ENCODE measurements at regions not wholly inside any gene's neighbourhood (a gene's known extent, or its start where the extent isn't known, plus 50 kb on each side); places are given as distances from the start of the nearest gene placed in this dataset.

GRCh38 chr4:138845664-138846063 lies 169.9 kb upstream of the NOCT start:
- Histone ChIP-seq H3K9me3 (no peaks in the 10 kb centered on the region), H3K27ac (ENCODE audit: low read length) (no peak overlapping the region), H3K4me3 (ENCODE audit: control insufficient read depth in 1 of 2, extremely low read depth in 1 of 2, low read length in 1 of 2) (no peak overlapping the region), H3K36me3 (ENCODE audit: control insufficient read depth in 2 of 2, extremely low read depth in 1 of 2, insufficient read depth in 1 of 2, low read length in 1 of 2) (no peaks in the 10 kb centered on the region), H3K4me1 (ENCODE audit: control insufficient read depth in 1 of 2, extremely low read depth in 1 of 2, insufficient read depth in 2 of 2, low read length in 2 of 2) (no peaks in the 10 kb centered on the region), H3K27me3 (replicated peaks in 1 of 2; ENCODE audit: control insufficient read depth in 2 of 2, extremely low read depth in 1 of 2, insufficient read depth in 2 of 2, low read length in 1 of 2) (peaks cover 0 to 4% of the 10 kb centered on the region in 2 experiments)
- WGBS (ENCODE audit: insufficient coverage): no CpG with 5 or more reads among the region's 9 CpGs
- CTCF ChIA-PET: no interaction called here
- no peak overlapping the region for H3K4me3 Mint-ChIP-seq
- no peak for DNase-seq
- H3K4me1 Mint-ChIP-seq: no peaks in the 10 kb centered on the region
- no peak overlapping the region for H3K27ac Mint-ChIP-seq
- POLR2A ChIA-PET: no interaction called here
- ATAC-seq (replicated peaks in 1 of 4): no peak
- H3K27me3 Mint-ChIP-seq: peaks cover 2 to 15% of the 10 kb centered on the region in 2 donors
- H3K36me3 Mint-ChIP-seq: no peaks in the 10 kb centered on the region
- no peaks in the 10 kb centered on the region for H3K9me3 Mint-ChIP-seq

- H3K4me3 Mint-ChIP-seq: no peak overlapping the region
- Histone ChIP-seq H3K27ac (ENCODE audit: low read length) (no peak overlapping the region), H3K27me3 (replicated peaks in 1 of 2; ENCODE audit: control insufficient read depth in 2 of 2, extremely low read depth in 1 of 2, insufficient read depth in 2 of 2, low read length in 1 of 2) (peaks cover 0 to 4% of the 10 kb centered on the region in 2 experiments), H3K36me3 (ENCODE audit: control insufficient read depth in 2 of 2, extremely low read depth in 1 of 2, insufficient read depth in 1 of 2, low read length in 1 of 2) (no peaks in the 10 kb centered on the region), H3K4me1 (ENCODE audit: control insufficient read depth in 1 of 2, extremely low read depth in 1 of 2, insufficient read depth in 2 of 2, low read length in 2 of 2) (no peaks in the 10 kb centered on the region), H3K4me3 (ENCODE audit: control insufficient read depth in 1 of 2, extremely low read depth in 1 of 2, low read length in 1 of 2) (no peak overlapping the region), H3K9me3 (no peaks in the 10 kb centered on the region)
- ATAC-seq (replicated peaks in 1 of 4) (no peak), DNase-seq (no peak)
- H3K36me3 Mint-ChIP-seq: no peaks in the 10 kb centered on the region
- H3K27ac Mint-ChIP-seq: no peak overlapping the region
- H3K9me3 Mint-ChIP-seq: no peaks in the 10 kb centered on the region
- 73% methylated on average over 3 of the region's 6 CpGs for WGBS (ENCODE audit: insufficient coverage)
- CTCF ChIA-PET: no interaction called here
- H3K27me3 Mint-ChIP-seq: peaks cover 2 to 16% of the 10 kb centered on the region in 2 donors
- POLR2A ChIA-PET: no interaction called here
- no peaks in the 10 kb centered on the region for H3K4me1 Mint-ChIP-seq
Observed at GRCh38 chr4:138845054-138845453, 170.5 kb upstream of the NOCT start.

GRCh38 chr4:138843616-138844015 lies 172.0 kb upstream of the NOCT start:
- ATAC-seq (replicated peaks in 1 of 4) (no peak), DNase-seq (no peak)
- H3K27ac ChIP-seq (ENCODE audit: low read length): no peak overlapping the region
- Mint-ChIP-seq H3K4me1 (no peaks in the 10 kb centered on the region), H3K4me3 (no peak overlapping the region), H3K27ac (no peak overlapping the region), H3K36me3 (no peaks in the 10 kb centered on the region), H3K27me3 (peaks cover 2 to 14% of the 10 kb centered on the region in 2 donors), H3K9me3 (no peaks in the 10 kb centered on the region)
- H3K4me1 ChIP-seq (ENCODE audit: control insufficient read depth in 1 of 2, extremely low read depth in 1 of 2, insufficient read depth in 2 of 2, low read length in 2 of 2): no peaks in the 10 kb centered on the region
- POLR2A ChIA-PET: no interaction called here
- H3K27me3 ChIP-seq (replicated peaks in 1 of 2; ENCODE audit: control insufficient read depth in 2 of 2, extremely low read depth in 1 of 2, insufficient read depth in 2 of 2, low read length in 1 of 2): peaks cover 0 to 4% of the 10 kb centered on the region in 2 experiments
- CTCF ChIA-PET: no interaction called here
- H3K36me3 ChIP-seq (ENCODE audit: control insufficient read depth in 2 of 2, extremely low read depth in 1 of 2, insufficient read depth in 1 of 2, low read length in 1 of 2): no peaks in the 10 kb centered on the region
- 84% methylated on average over 5 of the region's 7 CpGs for WGBS (ENCODE audit: insufficient coverage)
- no peaks in the 10 kb centered on the region for H3K9me3 ChIP-seq
- no peak overlapping the region for H3K4me3 ChIP-seq (ENCODE audit: control insufficient read depth in 1 of 2, extremely low read depth in 1 of 2, low read length in 1 of 2)

- Histone ChIP-seq H3K27me3 (replicated peaks in 1 of 2; ENCODE audit: control insufficient read depth in 2 of 2, extremely low read depth in 1 of 2, insufficient read depth in 2 of 2, low read length in 1 of 2) (peaks cover 0 to 4% of the 10 kb centered on the region in 2 experiments), H3K27ac (ENCODE audit: low read length) (no peak overlapping the region), H3K4me1 (ENCODE audit: control insufficient read depth in 1 of 2, extremely low read depth in 1 of 2, insufficient read depth in 2 of 2, low read length in 2 of 2) (no peaks in the 10 kb centered on the region), H3K36me3 (ENCODE audit: control insufficient read depth in 2 of 2, extremely low read depth in 1 of 2, insufficient read depth in 1 of 2, low read length in 1 of 2) (no peaks in the 10 kb centered on the region), H3K4me3 (ENCODE audit: control insufficient read depth in 1 of 2, extremely low read depth in 1 of 2, low read length in 1 of 2) (no peak overlapping the region), H3K9me3 (no peaks in the 10 kb centered on the region)
- no peaks in the 10 kb centered on the region for H3K4me1 Mint-ChIP-seq
- no peak for ATAC-seq (replicated peaks in 1 of 4)
- no peaks in the 10 kb centered on the region for H3K9me3 Mint-ChIP-seq
- ChIA-PET POLR2A (no interaction called here), CTCF (interaction anchor here in 1 of 2 donors (0.5 kb wide), 1 partner anchor 345 kb away, joined by 5 read pairs; no protein-coding TSS in a partner anchor)
- no peak overlapping the region for H3K27ac Mint-ChIP-seq
- peaks cover 2 to 24% of the 10 kb centered on the region in 2 donors for H3K27me3 Mint-ChIP-seq
- H3K36me3 Mint-ChIP-seq: no peaks in the 10 kb centered on the region
- no peak overlapping the region for H3K4me3 Mint-ChIP-seq
- DNase-seq: no peak
Observed at GRCh38 chr4:138841343-138841742, 174.2 kb upstream of the NOCT start.

GRCh38 chr4:138838251-138838650 lies 177.3 kb upstream of the NOCT start:
- H3K27me3 ChIP-seq (replicated peaks in 1 of 2; ENCODE audit: control insufficient read depth in 2 of 2, extremely low read depth in 1 of 2, insufficient read depth in 2 of 2, low read length in 1 of 2): no peaks in the 10 kb centered on the region
- ChIA-PET CTCF (no interaction called here), POLR2A (no interaction called here)
- no peaks in the 10 kb centered on the region for H3K4me1 Mint-ChIP-seq
- 100% methylated on average over 2 of the region's 4 CpGs for WGBS (ENCODE audit: insufficient coverage)
- no peak overlapping the region for H3K4me3 Mint-ChIP-seq
- H3K27ac ChIP-seq (ENCODE audit: low read length): no peak overlapping the region
- no peak overlapping the region for H3K27ac Mint-ChIP-seq
- H3K36me3 Mint-ChIP-seq: no peaks in the 10 kb centered on the region
- DNase-seq (no peak), ATAC-seq (replicated peaks in 1 of 4) (no peak)
- no peaks in the 10 kb centered on the region for H3K4me1 ChIP-seq (ENCODE audit: control insufficient read depth in 1 of 2, extremely low read depth in 1 of 2, insufficient read depth in 2 of 2, low read length in 2 of 2)
- H3K36me3 ChIP-seq (ENCODE audit: control insufficient read depth in 2 of 2, extremely low read depth in 1 of 2, insufficient read depth in 1 of 2, low read length in 1 of 2): no peaks in the 10 kb centered on the region
- peaks cover 9 to 29% of the 10 kb centered on the region in 2 donors for H3K27me3 Mint-ChIP-seq
- no peaks in the 10 kb centered on the region for H3K9me3 ChIP-seq
- no peak overlapping the region for H3K4me3 ChIP-seq (ENCODE audit: control insufficient read depth in 1 of 2, extremely low read depth in 1 of 2, low read length in 1 of 2)
- no peaks in the 10 kb centered on the region for H3K9me3 Mint-ChIP-seq

- no peaks in the 10 kb centered on the region for H3K9me3 Mint-ChIP-seq
- ChIA-PET POLR2A (no interaction called here), CTCF (no interaction called here)
- H3K4me3 Mint-ChIP-seq: no peak overlapping the region
- no peaks in the 10 kb centered on the region for H3K36me3 Mint-ChIP-seq
- Histone ChIP-seq H3K27ac (ENCODE audit: low read length) (no peak overlapping the region), H3K36me3 (ENCODE audit: control insufficient read depth in 2 of 2, extremely low read depth in 1 of 2, insufficient read depth in 1 of 2, low read length in 1 of 2) (no peaks in the 10 kb centered on the region), H3K9me3 (no peaks in the 10 kb centered on the region), H3K4me3 (ENCODE audit: control insufficient read depth in 1 of 2, extremely low read depth in 1 of 2, low read length in 1 of 2) (no peak overlapping the region), H3K4me1 (ENCODE audit: control insufficient read depth in 1 of 2, extremely low read depth in 1 of 2, insufficient read depth in 2 of 2, low read length in 2 of 2) (no peaks in the 10 kb centered on the region), H3K27me3 (replicated peaks in 1 of 2; ENCODE audit: control insufficient read depth in 2 of 2, extremely low read depth in 1 of 2, insufficient read depth in 2 of 2, low read length in 1 of 2) (no peaks in the 10 kb centered on the region)
- no peaks in the 10 kb centered on the region for H3K4me1 Mint-ChIP-seq
- WGBS (ENCODE audit: insufficient coverage): 87% methylated on average over 9 of the region's 9 CpGs
- no peak for DNase-seq
- H3K27me3 Mint-ChIP-seq: peaks cover 7 to 26% of the 10 kb centered on the region in 2 donors
- no peak for ATAC-seq (replicated peaks in 1 of 4)
- no peak overlapping the region for H3K27ac Mint-ChIP-seq
Observed at GRCh38 chr4:138835832-138836533, 179.6 kb upstream of the NOCT start.

- Mint-ChIP-seq H3K36me3 (no peaks in the 10 kb centered on the region), H3K27ac (no peak overlapping the region), H3K9me3 (no peaks in the 10 kb centered on the region), H3K27me3 (peaks cover 7 to 23% of the 10 kb centered on the region in 2 donors), H3K4me3 (no peak overlapping the region), H3K4me1 (no peaks in the 10 kb centered on the region)
- ATAC-seq (replicated peaks in 1 of 4) (no peak), DNase-seq (no peak)
- ChIA-PET CTCF (interaction anchor here in 1 of 2 donors (0.7 kb wide), 1 partner anchor 223 kb away, joined by 3 read pairs; no protein-coding TSS in a partner anchor), POLR2A (no interaction called here)
- no peak overlapping the region for H3K4me3 ChIP-seq (ENCODE audit: control insufficient read depth in 1 of 2, extremely low read depth in 1 of 2, low read length in 1 of 2)
- no peak overlapping the region for H3K27ac ChIP-seq (ENCODE audit: low read length)
- H3K27me3 ChIP-seq (replicated peaks in 1 of 2; ENCODE audit: control insufficient read depth in 2 of 2, extremely low read depth in 1 of 2, insufficient read depth in 2 of 2, low read length in 1 of 2): peaks cover 0 to 2% of the 10 kb centered on the region in 2 experiments
- 0% methylated on average over 1 of the region's 3 CpGs for WGBS (ENCODE audit: insufficient coverage)
- no peaks in the 10 kb centered on the region for H3K9me3 ChIP-seq
- no peaks in the 10 kb centered on the region for H3K36me3 ChIP-seq (ENCODE audit: control insufficient read depth in 2 of 2, extremely low read depth in 1 of 2, insufficient read depth in 1 of 2, low read length in 1 of 2)
- no peaks in the 10 kb centered on the region for H3K4me1 ChIP-seq (ENCODE audit: control insufficient read depth in 1 of 2, extremely low read depth in 1 of 2, insufficient read depth in 2 of 2, low read length in 2 of 2)
Observed at GRCh38 chr4:138833974-138834373, 181.6 kb upstream of the NOCT start.

Data from T-cell (primary cell).